ENCODE measurements at regions not wholly inside any gene's neighbourhood (a gene's known extent, or its start where the extent isn't known, plus 50 kb on each side); places are given as distances from the start of the nearest gene placed in this dataset.

DNA sequence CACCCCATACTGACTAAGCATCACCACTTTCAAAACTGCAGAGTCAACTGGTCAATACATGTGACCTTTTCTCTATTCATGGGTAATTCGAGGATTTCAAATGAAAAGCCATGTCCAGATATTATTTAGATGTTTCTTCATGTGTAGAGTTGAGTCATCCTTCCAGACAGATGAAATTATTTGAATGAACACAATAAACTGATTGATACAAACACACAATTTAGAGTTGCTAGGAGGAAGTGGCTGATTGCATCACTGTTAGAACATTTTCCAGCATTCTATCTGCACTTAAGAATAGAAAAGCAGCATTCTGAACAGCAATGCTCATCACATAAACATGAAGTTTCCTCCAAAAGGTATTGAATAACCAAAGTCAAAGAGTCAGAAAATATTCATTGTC is 273.5 kb upstream of the SOX5 start (continued):
- TF ChIP-seq MLX (CRISPR knock-in tag; IDR thresholded peaks at IDR 0.05) = no peak
- TF ChIP-seq ZNF121 (CRISPR knock-in tag; IDR thresholded peaks at IDR 0.05) = no peak
- no peak for TF ChIP-seq CREM (CRISPR knock-in tag; IDR thresholded peaks at IDR 0.05)
- no peak for TF ChIP-seq CBFB (CRISPR knock-in tag; IDR thresholded peaks at IDR 0.05; ENCODE audit: low read depth)
- no peak for TF ChIP-seq RORB (CRISPR knock-in tag; IDR thresholded peaks at IDR 0.05)
- no peak for TF ChIP-seq NR3C1 (CRISPR knock-in tag; conservative IDR thresholded peaks at IDR 0.05; ENCODE audit: low read depth)
- TF ChIP-seq, protein P1, sequence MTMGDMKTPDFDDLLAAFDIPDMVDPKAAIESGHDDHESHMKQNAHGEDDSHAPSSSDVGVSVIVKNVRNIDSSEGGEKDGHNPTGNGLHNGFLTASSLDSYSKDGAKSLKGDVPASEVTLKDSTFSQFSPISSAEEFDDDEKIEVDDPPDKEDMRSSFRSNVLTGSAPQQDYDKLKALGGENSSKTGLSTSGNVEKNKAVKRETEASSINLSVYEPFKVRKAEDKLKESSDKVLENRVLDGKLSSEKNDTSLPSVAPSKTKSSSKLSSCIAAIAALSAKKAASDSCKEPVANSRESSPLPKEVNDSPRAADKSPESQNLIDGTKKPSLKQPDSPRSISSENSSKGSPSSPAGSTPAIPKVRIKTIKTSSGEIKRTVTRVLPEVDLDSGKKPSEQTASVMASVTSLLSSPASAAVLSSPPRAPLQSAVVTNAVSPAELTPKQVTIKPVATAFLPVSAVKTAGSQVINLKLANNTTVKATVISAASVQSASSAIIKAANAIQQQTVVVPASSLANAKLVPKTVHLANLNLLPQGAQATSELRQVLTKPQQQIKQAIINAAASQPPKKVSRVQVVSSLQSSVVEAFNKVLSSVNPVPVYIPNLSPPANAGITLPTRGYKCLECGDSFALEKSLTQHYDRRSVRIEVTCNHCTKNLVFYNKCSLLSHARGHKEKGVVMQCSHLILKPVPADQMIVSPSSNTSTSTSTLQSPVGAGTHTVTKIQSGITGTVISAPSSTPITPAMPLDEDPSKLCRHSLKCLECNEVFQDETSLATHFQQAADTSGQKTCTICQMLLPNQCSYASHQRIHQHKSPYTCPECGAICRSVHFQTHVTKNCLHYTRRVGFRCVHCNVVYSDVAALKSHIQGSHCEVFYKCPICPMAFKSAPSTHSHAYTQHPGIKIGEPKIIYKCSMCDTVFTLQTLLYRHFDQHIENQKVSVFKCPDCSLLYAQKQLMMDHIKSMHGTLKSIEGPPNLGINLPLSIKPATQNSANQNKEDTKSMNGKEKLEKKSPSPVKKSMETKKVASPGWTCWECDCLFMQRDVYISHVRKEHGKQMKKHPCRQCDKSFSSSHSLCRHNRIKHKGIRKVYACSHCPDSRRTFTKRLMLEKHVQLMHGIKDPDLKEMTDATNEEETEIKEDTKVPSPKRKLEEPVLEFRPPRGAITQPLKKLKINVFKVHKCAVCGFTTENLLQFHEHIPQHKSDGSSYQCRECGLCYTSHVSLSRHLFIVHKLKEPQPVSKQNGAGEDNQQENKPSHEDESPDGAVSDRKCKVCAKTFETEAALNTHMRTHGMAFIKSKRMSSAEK (CRISPR knock-in tag; IDR thresholded peaks at IDR 0.05; ENCODE audit: borderline replicate concordance) = no peak
- TF ChIP-seq JAZF1 (CRISPR knock-in tag; IDR thresholded peaks at IDR 0.05) = no peak

DNA sequence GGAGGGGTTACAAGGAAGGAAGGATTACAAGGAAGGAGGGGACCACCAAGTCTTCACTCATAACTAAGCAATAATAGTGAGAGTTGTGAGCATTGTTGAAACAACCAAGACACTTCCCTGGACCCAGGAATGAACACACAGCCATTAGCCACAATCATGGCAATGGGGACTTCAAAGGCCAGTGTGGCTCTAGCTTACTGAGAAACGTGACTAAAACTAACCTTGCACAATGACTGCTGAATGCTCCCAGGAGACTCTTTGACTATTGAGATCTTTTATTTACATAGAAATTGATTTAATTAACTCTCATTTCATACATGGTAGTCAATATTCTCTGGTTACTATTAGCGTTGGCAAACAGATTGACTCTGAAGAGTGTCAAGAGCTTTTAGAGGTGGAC is 263.0 kb upstream of the SOX5 start:
- Mint-ChIP-seq H3K27me3 (ENCODE audit: low read depth) (no peaks in the 10 kb centered on the region), H3K4me1 (peaks cover 19% of the 10 kb centered on the region), H3K4me3 (no peak overlapping the region), H3K9me3 (no peaks in the 10 kb centered on the region), H3K27ac (no peak overlapping the region), H3K36me3 (no peaks in the 10 kb centered on the region)
- no peak for ATAC-seq
- DNase-seq (ENCODE audit: low spot score) = no peak
- TF ChIP-seq MLX (CRISPR knock-in tag; IDR thresholded peaks at IDR 0.05) (no peak), ZNF423 (CRISPR knock-in tag; IDR thresholded peaks at IDR 0.05) (no peak), ZNF396 (CRISPR knock-in tag; IDR thresholded peaks at IDR 0.05; ENCODE audit: borderline replicate concordance) (no peak), FOXK1 (CRISPR knock-in tag; IDR thresholded peaks at IDR 0.05) (no peak), ESRRA (CRISPR knock-in tag; IDR thresholded peaks at IDR 0.05; ENCODE audit: borderline replicate concordance) (no peak), ZMAT4 (CRISPR knock-in tag; IDR thresholded peaks at IDR 0.05) (no peak), RORB (CRISPR knock-in tag; IDR thresholded peaks at IDR 0.05) (no peak)
- TF ChIP-seq, protein P2, sequence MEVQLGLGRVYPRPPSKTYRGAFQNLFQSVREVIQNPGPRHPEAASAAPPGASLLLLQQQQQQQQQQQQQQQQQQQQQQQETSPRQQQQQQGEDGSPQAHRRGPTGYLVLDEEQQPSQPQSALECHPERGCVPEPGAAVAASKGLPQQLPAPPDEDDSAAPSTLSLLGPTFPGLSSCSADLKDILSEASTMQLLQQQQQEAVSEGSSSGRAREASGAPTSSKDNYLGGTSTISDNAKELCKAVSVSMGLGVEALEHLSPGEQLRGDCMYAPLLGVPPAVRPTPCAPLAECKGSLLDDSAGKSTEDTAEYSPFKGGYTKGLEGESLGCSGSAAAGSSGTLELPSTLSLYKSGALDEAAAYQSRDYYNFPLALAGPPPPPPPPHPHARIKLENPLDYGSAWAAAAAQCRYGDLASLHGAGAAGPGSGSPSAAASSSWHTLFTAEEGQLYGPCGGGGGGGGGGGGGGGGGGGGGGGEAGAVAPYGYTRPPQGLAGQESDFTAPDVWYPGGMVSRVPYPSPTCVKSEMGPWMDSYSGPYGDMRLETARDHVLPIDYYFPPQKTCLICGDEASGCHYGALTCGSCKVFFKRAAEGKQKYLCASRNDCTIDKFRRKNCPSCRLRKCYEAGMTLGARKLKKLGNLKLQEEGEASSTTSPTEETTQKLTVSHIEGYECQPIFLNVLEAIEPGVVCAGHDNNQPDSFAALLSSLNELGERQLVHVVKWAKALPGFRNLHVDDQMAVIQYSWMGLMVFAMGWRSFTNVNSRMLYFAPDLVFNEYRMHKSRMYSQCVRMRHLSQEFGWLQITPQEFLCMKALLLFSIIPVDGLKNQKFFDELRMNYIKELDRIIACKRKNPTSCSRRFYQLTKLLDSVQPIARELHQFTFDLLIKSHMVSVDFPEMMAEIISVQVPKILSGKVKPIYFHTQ (CRISPR knock-in tag; IDR thresholded peaks at IDR 0.05) = no peak
- ChIA-PET CTCF (interaction anchor here (1.0 kb wide), 1 partner anchor 10 kb away, joined by 3 read pairs; no protein-coding TSS in a partner anchor), POLR2A (no interaction called here)

GRCh38 chr12:24206621-24207020 is 257.2 kb upstream of the SOX5 start:
- H3K4me1 Mint-ChIP-seq = peaks cover 2% of the 10 kb centered on the region; the same call in 1 of the 2 replicates
- CTCF ChIA-PET = no interaction called here
- no peak overlapping the region for H3K27ac Mint-ChIP-seq
- no peak for DNase-seq (ENCODE audit: low spot score)
- H3K36me3 Mint-ChIP-seq = peaks cover 14% of the 10 kb centered on the region
- H3K9me3 Mint-ChIP-seq = peaks cover 19% of the 10 kb centered on the region
- ATAC-seq = no peak
- H3K4me3 Mint-ChIP-seq = no peak overlapping the region
- H3K27me3 Mint-ChIP-seq (ENCODE audit: low read depth) = no peaks in the 10 kb centered on the region
- POLR2A ChIA-PET = no interaction called here
- TF ChIP-seq, protein P3, sequence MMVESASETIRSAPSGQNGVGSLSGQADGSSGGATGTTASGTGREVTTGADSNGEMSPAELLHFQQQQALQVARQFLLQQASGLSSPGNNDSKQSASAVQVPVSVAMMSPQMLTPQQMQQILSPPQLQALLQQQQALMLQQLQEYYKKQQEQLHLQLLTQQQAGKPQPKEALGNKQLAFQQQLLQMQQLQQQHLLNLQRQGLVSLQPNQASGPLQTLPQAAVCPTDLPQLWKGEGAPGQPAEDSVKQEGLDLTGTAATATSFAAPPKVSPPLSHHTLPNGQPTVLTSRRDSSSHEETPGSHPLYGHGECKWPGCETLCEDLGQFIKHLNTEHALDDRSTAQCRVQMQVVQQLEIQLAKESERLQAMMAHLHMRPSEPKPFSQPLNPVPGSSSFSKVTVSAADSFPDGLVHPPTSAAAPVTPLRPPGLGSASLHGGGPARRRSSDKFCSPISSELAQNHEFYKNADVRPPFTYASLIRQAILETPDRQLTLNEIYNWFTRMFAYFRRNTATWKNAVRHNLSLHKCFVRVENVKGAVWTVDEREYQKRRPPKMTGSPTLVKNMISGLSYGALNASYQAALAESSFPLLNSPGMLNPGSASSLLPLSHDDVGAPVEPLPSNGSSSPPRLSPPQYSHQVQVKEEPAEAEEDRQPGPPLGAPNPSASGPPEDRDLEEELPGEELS (CRISPR knock-in tag; IDR thresholded peaks at IDR 0.05) = no peak
- no peak for TF ChIP-seq ZNF425 (CRISPR knock-in tag; conservative IDR thresholded peaks at IDR 0.05)
- TF ChIP-seq, protein P4, sequence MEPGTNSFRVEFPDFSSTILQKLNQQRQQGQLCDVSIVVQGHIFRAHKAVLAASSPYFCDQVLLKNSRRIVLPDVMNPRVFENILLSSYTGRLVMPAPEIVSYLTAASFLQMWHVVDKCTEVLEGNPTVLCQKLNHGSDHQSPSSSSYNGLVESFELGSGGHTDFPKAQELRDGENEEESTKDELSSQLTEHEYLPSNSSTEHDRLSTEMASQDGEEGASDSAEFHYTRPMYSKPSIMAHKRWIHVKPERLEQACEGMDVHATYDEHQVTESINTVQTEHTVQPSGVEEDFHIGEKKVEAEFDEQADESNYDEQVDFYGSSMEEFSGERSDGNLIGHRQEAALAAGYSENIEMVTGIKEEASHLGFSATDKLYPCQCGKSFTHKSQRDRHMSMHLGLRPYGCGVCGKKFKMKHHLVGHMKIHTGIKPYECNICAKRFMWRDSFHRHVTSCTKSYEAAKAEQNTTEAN (CRISPR knock-in tag; IDR thresholded peaks at IDR 0.05) = no peak
- no peak for TF ChIP-seq ETV6 (CRISPR knock-in tag; IDR thresholded peaks at IDR 0.05)
- no peak for TF ChIP-seq ZNF121 (CRISPR knock-in tag; IDR thresholded peaks at IDR 0.05)
- TF ChIP-seq ZNF396 (CRISPR knock-in tag; IDR thresholded peaks at IDR 0.05; ENCODE audit: borderline replicate concordance) = no peak

Data from WTC11 (cell line).